Mucosa of rectum (tissue), 2 donors: ENCODE measurements at regions not wholly inside any gene's neighbourhood (a gene's known extent, or its start where the extent isn't known, plus 50 kb on each side); places are given as distances from the start of the nearest gene placed in this dataset.

Source experiments
- H3K27ac ChIP-seq, 2 donors: one replicate each; pipeline ENCODE4 v1.7.0; 2013; ENCODE audit warnings: inconsistent platforms in 2 of 2, low read depth in 2 of 2, low read length in 2 of 2
- H3K27me3 ChIP-seq, 2 donors: one replicate each; pipeline ENCODE4 v1.7.0; 2013; ENCODE audit warnings: low read length in 2 of 2; ENCODE audit not compliant: control insufficient read depth in 2 of 2, insufficient read depth in 2 of 2
- H3K36me3 ChIP-seq, 2 donors: one replicate each; pipeline ENCODE4 v1.7.0; 2013; ENCODE audit warnings: low read length in 2 of 2; ENCODE audit not compliant: control insufficient read depth in 2 of 2, insufficient read depth in 2 of 2
- H3K4me1 ChIP-seq, 2 donors: one replicate each; pipeline ENCODE4 v1.7.0; 2013; ENCODE audit warnings: low read length in 2 of 2, mild to moderate bottlenecking in 1 of 2; ENCODE audit not compliant: control insufficient read depth in 2 of 2, insufficient read depth in 2 of 2
- H3K4me3 ChIP-seq, 2 donors: one replicate each; pipeline ENCODE4 v1.7.0; 2013; ENCODE audit warnings: low read length in 2 of 2
- H3K9ac ChIP-seq, 2 donors: one replicate each; pipeline ENCODE4 v1.7.0; 2013; ENCODE audit warnings: low read length in 2 of 2, low read depth in 1 of 2, mild to moderate bottlenecking in 1 of 2
- H3K9me3 ChIP-seq, 2 donors: one replicate each; pipeline ENCODE4 v1.7.0; 2013; ENCODE audit warnings: low read length in 2 of 2; ENCODE audit not compliant: control insufficient read depth in 2 of 2
- donor health status: healthy.
- donor health status: Normal muscosa, but diverticular disease.

GRCh38 chr2:60053791-60054190, 499.7 kb downstream of the BCL11A start:
- H3K4me3 ChIP-seq: no peak overlapping the region
- peaks cover 0 to 2% of the 10 kb centered on the region in 2 donors for H3K4me1 ChIP-seq
- H3K27ac ChIP-seq: no peak overlapping the region
- H3K9me3 ChIP-seq: no peaks in the 10 kb centered on the region
- H3K9ac ChIP-seq: no peak overlapping the region
- no peaks in the 10 kb centered on the region for H3K36me3 ChIP-seq
- H3K27me3 ChIP-seq: no peaks in the 10 kb centered on the region

GRCh38 chr2:60052601-60053000, 500.9 kb downstream of the BCL11A start:
- Histone ChIP-seq H3K4me1 (peaks cover 0 to 2% of the 10 kb centered on the region in 2 donors), H3K4me3 (no peak overlapping the region), H3K27ac (no peak overlapping the region)

GRCh38 chr2:60051991-60052390, 501.5 kb downstream of the BCL11A start:
- Histone ChIP-seq H3K27ac (no peak overlapping the region), H3K4me3 (no peak overlapping the region), H3K27me3 (no peaks in the 10 kb centered on the region), H3K9me3 (no peaks in the 10 kb centered on the region), H3K4me1 (peaks cover 0 to 2% of the 10 kb centered on the region in 2 donors), H3K36me3 (no peaks in the 10 kb centered on the region), H3K9ac (no peak overlapping the region)

More at GRCh38 chr2:60052601-60053000, 500.9 kb downstream of the BCL11A start:
- H3K9ac ChIP-seq: no peak overlapping the region
- H3K36me3 ChIP-seq: no peaks in the 10 kb centered on the region
- H3K9me3 ChIP-seq: no peaks in the 10 kb centered on the region
- no peaks in the 10 kb centered on the region for H3K27me3 ChIP-seq

GRCh38 chr2:60047944-60048525, 505.4 kb downstream of the BCL11A start:
- H3K36me3 ChIP-seq: no peaks in the 10 kb centered on the region
- no peak overlapping the region for H3K27ac ChIP-seq
- H3K9me3 ChIP-seq: no peaks in the 10 kb centered on the region
- H3K27me3 ChIP-seq: no peaks in the 10 kb centered on the region
- H3K4me3 ChIP-seq: no peak overlapping the region
- H3K9ac ChIP-seq: no peak overlapping the region
- H3K4me1 ChIP-seq: no peaks in the 10 kb centered on the region

- Histone ChIP-seq H3K4me3 (no peak overlapping the region), H3K27ac (no peak overlapping the region), H3K9me3 (no peaks in the 10 kb centered on the region), H3K36me3 (no peaks in the 10 kb centered on the region), H3K27me3 (no peaks in the 10 kb centered on the region), H3K9ac (no peak overlapping the region), H3K4me1 (no peaks in the 10 kb centered on the region)
Measured at GRCh38 chr2:60047347-60047746, 506.1 kb downstream of the BCL11A start.

- Histone ChIP-seq H3K9me3 (no peaks in the 10 kb centered on the region), H3K27ac (no peak overlapping the region), H3K4me1 (no peaks in the 10 kb centered on the region), H3K9ac (no peak overlapping the region), H3K27me3 (no peaks in the 10 kb centered on the region), H3K4me3 (no peak overlapping the region), H3K36me3 (no peaks in the 10 kb centered on the region)
Measured at GRCh38 chr2:60046529-60046928, 506.9 kb downstream of the BCL11A start.

- no peaks in the 10 kb centered on the region for H3K4me1 ChIP-seq
- H3K27ac ChIP-seq: no peak overlapping the region
- H3K4me3 ChIP-seq: no peak overlapping the region
- H3K36me3 ChIP-seq: no peaks in the 10 kb centered on the region
- H3K9me3 ChIP-seq: no peaks in the 10 kb centered on the region
- H3K27me3 ChIP-seq: no peaks in the 10 kb centered on the region
- H3K9ac ChIP-seq: no peak overlapping the region
Measured at GRCh38 chr2:60045456-60045855, 508.0 kb downstream of the BCL11A start.

- no peaks in the 10 kb centered on the region for H3K9me3 ChIP-seq
- H3K4me1 ChIP-seq: no peaks in the 10 kb centered on the region
Measured at GRCh38 chr2:60044484-60044883, 509.0 kb downstream of the BCL11A start.

GRCh38 chr2:60042023-60042422, 511.4 kb downstream of the BCL11A start:
- Histone ChIP-seq H3K27me3 (no peaks in the 10 kb centered on the region), H3K9me3 (no peaks in the 10 kb centered on the region), H3K9ac (no peak overlapping the region), H3K4me3 (no peak overlapping the region), H3K36me3 (no peaks in the 10 kb centered on the region), H3K4me1 (no peaks in the 10 kb centered on the region), H3K27ac (no peak overlapping the region)

More at GRCh38 chr2:60044484-60044883, 509.0 kb downstream of the BCL11A start:
- no peaks in the 10 kb centered on the region for H3K36me3 ChIP-seq
- H3K9ac ChIP-seq: no peak overlapping the region
- H3K27me3 ChIP-seq: no peaks in the 10 kb centered on the region
- no peak overlapping the region for H3K27ac ChIP-seq
- H3K4me3 ChIP-seq: no peak overlapping the region

- H3K36me3 ChIP-seq: no peaks in the 10 kb centered on the region
- no peak overlapping the region for H3K4me3 ChIP-seq
- H3K9me3 ChIP-seq: no peaks in the 10 kb centered on the region
Measured at GRCh38 chr2:60033325-60033724, 520.1 kb downstream of the BCL11A start.

GRCh38 chr2:60029566-60029883, 523.9 kb downstream of the BCL11A start:
- no peaks in the 10 kb centered on the region for H3K36me3 ChIP-seq

More at GRCh38 chr2:60033325-60033724, 520.1 kb downstream of the BCL11A start:
- Histone ChIP-seq H3K27ac (no peak overlapping the region), H3K9ac (no peak overlapping the region), H3K27me3 (no peaks in the 10 kb centered on the region), H3K4me1 (no peaks in the 10 kb centered on the region)

More at GRCh38 chr2:60029566-60029883, 523.9 kb downstream of the BCL11A start:
- Histone ChIP-seq H3K9ac (no peak overlapping the region), H3K9me3 (no peaks in the 10 kb centered on the region), H3K4me3 (no peak overlapping the region), H3K27me3 (no peaks in the 10 kb centered on the region), H3K4me1 (no peaks in the 10 kb centered on the region), H3K27ac (no peak overlapping the region)
